ENCODE measurements at regions not wholly inside any gene's neighbourhood (a gene's known extent, or its start where the extent isn't known, plus 50 kb on each side); places are given as distances from the start of the nearest gene placed in this dataset.

- H3K9me3 ChIP-seq, result no peaks in the 10 kb centered on the region
- 0 out of 2 replicates have a peak, but pooled peaks cover 2% of the 10 kb centered on the region for H3K4me1 ChIP-seq
- H3K27me3 ChIP-seq, result no peaks in the 10 kb centered on the region
- no peak overlapping the region for H3K4me3 ChIP-seq (ENCODE audit: low read depth, low read length)
- no peak for TF ChIP-seq CTCF (IDR thresholded peaks at IDR 0.05; ENCODE audit: low read depth, low read length)
- H3K36me3 ChIP-seq, result no peaks in the 10 kb centered on the region
- no peak for DNase-seq
These were observed 229.2 kb upstream of the MPDZ start for GRCh38 chr9:13508681-13509080.

GRCh38 chr9:13508086-13508485 is 228.6 kb upstream of the MPDZ start:
- no peak for TF ChIP-seq CTCF (IDR thresholded peaks at IDR 0.05; ENCODE audit: low read depth, low read length)
- Histone ChIP-seq H3K27me3 (no peaks in the 10 kb centered on the region), H3K36me3 (no peaks in the 10 kb centered on the region), H3K9me3 (no peaks in the 10 kb centered on the region), H3K4me1 (no peaks in the 10 kb centered on the region), H3K4me3 (ENCODE audit: low read depth, low read length) (no peak overlapping the region)
- no peak for DNase-seq

GRCh38 chr9:13505797-13506196 is 226.3 kb upstream of the MPDZ start:
- TF ChIP-seq CTCF (IDR thresholded peaks at IDR 0.05; ENCODE audit: low read depth, low read length), result no peak
- Histone ChIP-seq H3K4me3 (ENCODE audit: low read depth, low read length) (no peak overlapping the region), H3K27me3 (no peaks in the 10 kb centered on the region), H3K9me3 (no peaks in the 10 kb centered on the region), H3K4me1 (no peaks in the 10 kb centered on the region), H3K36me3 (no peaks in the 10 kb centered on the region)
- DNase-seq, result no peak

- Histone ChIP-seq H3K36me3 (no peaks in the 10 kb centered on the region), H3K4me3 (ENCODE audit: low read depth, low read length) (no peak overlapping the region), H3K27me3 (no peaks in the 10 kb centered on the region), H3K9me3 (no peaks in the 10 kb centered on the region), H3K4me1 (peaks cover 3% of the 10 kb centered on the region; the same call in 1 of the 2 replicates)
- no peak for TF ChIP-seq CTCF (IDR thresholded peaks at IDR 0.05; ENCODE audit: low read depth, low read length)
- DNase-seq, result no peak
These were observed 224.1 kb upstream of the MPDZ start for GRCh38 chr9:13503599-13503998.

GRCh38 chr9:13502484-13502883 is 223.0 kb upstream of the MPDZ start:
- no peaks in the 10 kb centered on the region for H3K36me3 ChIP-seq
- no peak for DNase-seq

GRCh38 chr9:13501018-13501417 is 221.5 kb upstream of the MPDZ start:
- Histone ChIP-seq H3K36me3 (no peaks in the 10 kb centered on the region), H3K4me3 (ENCODE audit: low read depth, low read length) (no peak overlapping the region), H3K27me3 (no peaks in the 10 kb centered on the region), H3K4me1 (peaks cover 3% of the 10 kb centered on the region; the same call in 1 of the 2 replicates), H3K9me3 (no peaks in the 10 kb centered on the region)
- TF ChIP-seq CTCF (IDR thresholded peaks at IDR 0.05; ENCODE audit: low read depth, low read length), result no peak
- no peak for DNase-seq

More at GRCh38 chr9:13502484-13502883, 223.0 kb upstream of the MPDZ start:
- peaks cover 3% of the 10 kb centered on the region; the same call in 1 of the 2 replicates for H3K4me1 ChIP-seq
- no peaks in the 10 kb centered on the region for H3K27me3 ChIP-seq
- no peak overlapping the region for H3K4me3 ChIP-seq (ENCODE audit: low read depth, low read length)
- H3K9me3 ChIP-seq, result no peaks in the 10 kb centered on the region
- TF ChIP-seq CTCF (IDR thresholded peaks at IDR 0.05; ENCODE audit: low read depth, low read length), result no peak

All from BE2C (cell line).